H1 (cell line): ENCODE measurements at regions not wholly inside any gene's neighbourhood (a gene's known extent, or its start where the extent isn't known, plus 50 kb on each side); places are given as distances from the start of the nearest gene placed in this dataset.

Experiments used
- CTCF ChIA-PET: fragments of 300-600 bp; sonication (Branson Sonifier 250); formaldehyde crosslinking; loops from one replicate; lab custom pipeline; 2021; ENCODE audit not compliant: partially characterized antibody; lab: Charles Lee
- POLR2A ChIA-PET: fragments of 300-600 bp; sonication (Branson Sonifier 250); formaldehyde crosslinking; loops from one replicate; lab custom pipeline; 2021; ENCODE audit warnings: inconsistent platforms; ENCODE audit not compliant: partially characterized antibody; lab: Charles Lee
- DNase-seq, 2 experiments: peaks; one replicate each; pipeline versions ENCODE4 v3.0.0 to v3.0.0-alpha.2; 2010 to 2022; ENCODE audit warnings: low spot score in 2 of 2, low read depth in 1 of 2, mixed read lengths in 1 of 2
- FAIRE-seq: peaks from 2 replicates; lab custom pipeline; 2011; peaks lifted over from hg19 to GRCh38; lab: Jason Lieb, UNC
- H2AFZ ChIP-seq: 2 replicates; pipeline ENCODE4 v1.8.1; 2012; ENCODE audit warnings: low read length, inconsistent platforms
- H2AK5ac ChIP-seq: 2 replicates; pipeline ENCODE4 v1.6.1; 2013; ENCODE audit warnings: low read depth, low read length
- H2BK120ac ChIP-seq: replicated peaks from 2 replicates; pipeline ENCODE3; 2013; ENCODE audit warnings: low read depth, low read length, inconsistent platforms
- H2BK12ac ChIP-seq: 2 replicates; pipeline ENCODE4 v1.6.1; 2013; ENCODE audit warnings: low read depth, low read length
- H2BK15ac ChIP-seq: 2 replicates; pipeline ENCODE4 v1.6.1; 2013; ENCODE audit warnings: low read length
- H2BK20ac ChIP-seq: 2 replicates; pipeline ENCODE4 v1.6.1; 2013; ENCODE audit warnings: low read length
- H2BK5ac ChIP-seq: 2 replicates; pipeline ENCODE4 v1.6.1; 2013; ENCODE audit warnings: low read depth, low read length
- H3K14ac ChIP-seq: 2 replicates; pipeline ENCODE4 v1.6.1; 2013; ENCODE audit warnings: inconsistent platforms; ENCODE audit not compliant: insufficient read length
- H3K18ac ChIP-seq: 2 replicates; pipeline ENCODE4 v1.6.1; 2013; ENCODE audit warnings: low read length; ENCODE audit errors: extremely low read depth
- H3K23ac ChIP-seq: 2 replicates; pipeline ENCODE4 v1.6.1; 2013; ENCODE audit warnings: inconsistent platforms; ENCODE audit not compliant: insufficient read length
- H3K23me2 ChIP-seq: 2 replicates; pipeline ENCODE4 v1.6.1; 2013; ENCODE audit warnings: low read depth, low read length
- H3K27ac ChIP-seq: 2 replicates; pipeline ENCODE4 v1.6.1; 2011; ENCODE audit warnings: low read depth, low read length, inconsistent platforms
- H3K27me3 ChIP-seq, 4 experiments: replicated peaks in 1 of 4; 1 replicate in 1 of 4; 2 replicates in 3 of 4; pipeline versions ENCODE4 v1.6.1 to v1.8.1; 2011 to 2013; ENCODE audit warnings: low read length in 3 of 4, mild to moderate bottlenecking in 3 of 4, inconsistent platforms in 2 of 4, mixed read lengths in 2 of 4, moderate library complexity in 1 of 4; ENCODE audit not compliant: control insufficient read depth in 3 of 4, insufficient read depth in 3 of 4; ENCODE audit errors: extremely low read depth in 1 of 4
- H3K36me3 ChIP-seq, 4 experiments: 2 replicates each; pipeline versions ENCODE4 v1.6.1 to v1.8.1; 2011 to 2013; ENCODE audit warnings: mild to moderate bottlenecking in 4 of 4, low read length in 3 of 4, moderate library complexity in 2 of 4, control low read depth in 1 of 4, inconsistent platforms in 1 of 4; ENCODE audit not compliant: insufficient read depth in 4 of 4, control insufficient read depth in 2 of 4
- H3K4ac ChIP-seq: replicated peaks from 2 replicates; pipeline ENCODE3; 2013; ENCODE audit warnings: low read length, low read depth, mixed read lengths, inconsistent platforms; ENCODE audit not compliant: insufficient read length
- H3K4me1 ChIP-seq, 4 experiments: replicated peaks in 1 of 4; 1 replicate in 1 of 4; 2 replicates in 3 of 4; pipeline versions ENCODE4 v1.6.1 to v1.8.1; 2011 to 2013; ENCODE audit warnings: low read length in 3 of 4, inconsistent platforms in 2 of 4, mixed read lengths in 1 of 4; ENCODE audit not compliant: insufficient read depth in 4 of 4, control insufficient read depth in 3 of 4
- H3K4me2 ChIP-seq, 2 experiments: 2 replicates each; pipeline versions ENCODE4 v1.6.1 to v1.8.1; 2011 to 2013; ENCODE audit warnings: low read depth in 2 of 2, low read length in 2 of 2, control low read depth in 1 of 2, inconsistent platforms in 1 of 2, mild to moderate bottlenecking in 1 of 2; ENCODE audit not compliant: insufficient read depth in 1 of 2
- H3K4me3 ChIP-seq, 4 experiments: fragments of 200-600, 300-600 bp in 1 of 4; sonication (generic), shearing (Covaris generic), sonication (Bioruptor Twin) in 1 of 4; 2 replicates each; pipeline versions ENCODE4 v1.5.1 to v1.8.1; 2011 to 2016; ENCODE audit warnings: low read length in 4 of 4, low read depth in 3 of 4, control low read depth in 2 of 4, inconsistent platforms in 2 of 4, mild to moderate bottlenecking in 2 of 4, mixed read lengths in 1 of 4, moderate library complexity in 1 of 4; ENCODE audit not compliant: insufficient read depth in 2 of 4; ENCODE audit errors: extremely low read depth in 1 of 4
- H3K56ac ChIP-seq: replicated peaks from 2 replicates; pipeline ENCODE3; 2013; ENCODE audit warnings: low read depth, mild to moderate bottlenecking, mixed read lengths, low read length, inconsistent platforms; ENCODE audit not compliant: insufficient read length
- H3K79me1 ChIP-seq: 2 replicates; pipeline ENCODE4 v1.6.1; 2013; ENCODE audit warnings: low read depth, low read length, control low read depth
- H3K79me2 ChIP-seq, 2 experiments: 2 replicates each; pipeline versions ENCODE4 v1.6.1 to v1.8.1; 2012 to 2013; ENCODE audit warnings: low read length in 2 of 2, mild to moderate bottlenecking in 2 of 2, inconsistent platforms in 1 of 2; ENCODE audit not compliant: insufficient read depth in 2 of 2, control insufficient read depth in 1 of 2
- H3K9ac ChIP-seq, 4 experiments: replicated peaks in 1 of 4; 1 replicate in 1 of 4; 2 replicates in 3 of 4; pipeline versions ENCODE4 v1.6.1 to v1.8.1; 2011 to 2013; ENCODE audit warnings: low read depth in 3 of 4, low read length in 3 of 4, control low read depth in 2 of 4, mild to moderate bottlenecking in 2 of 4, moderate library complexity in 2 of 4, inconsistent platforms in 1 of 4; ENCODE audit errors: extremely low read depth in 1 of 4
- H3K9me3 ChIP-seq, 2 experiments: 2 replicates each; pipeline versions ENCODE4 v1.6.1 to v1.8.1; 2012 to 2013; ENCODE audit warnings: mild to moderate bottlenecking in 2 of 2, moderate library complexity in 2 of 2, control low read depth in 1 of 2, inconsistent platforms in 1 of 2, low read depth in 1 of 2, low read length in 1 of 2, mixed read lengths in 1 of 2; ENCODE audit not compliant: insufficient read depth in 2 of 2
- H4K20me1 ChIP-seq, 2 experiments: replicated peaks in 1 of 2; 2 replicates each; pipeline versions ENCODE3 to v1.8.1; 2011 to 2013; ENCODE audit warnings: inconsistent platforms in 2 of 2, low read length in 2 of 2, mild to moderate bottlenecking in 1 of 2; ENCODE audit not compliant: insufficient read depth in 2 of 2, control insufficient read depth in 1 of 2
- H4K5ac ChIP-seq: 2 replicates; pipeline ENCODE4 v1.6.1; 2013; ENCODE audit warnings: low read length, low read depth, mixed read lengths, inconsistent platforms; ENCODE audit not compliant: insufficient read length
- H4K8ac ChIP-seq: 2 replicates; pipeline ENCODE4 v1.8.0; 2013; ENCODE audit warnings: mild to moderate bottlenecking, moderate library complexity, low read length, inconsistent platforms; ENCODE audit not compliant: insufficient read depth; ENCODE audit errors: extremely low read depth
- H4K91ac ChIP-seq: replicated peaks from 2 replicates; pipeline ENCODE3; 2013; ENCODE audit warnings: low read length, mixed read lengths, inconsistent platforms; ENCODE audit not compliant: insufficient read length
- CBX5 ChIP-seq: fragments of 300-800, 300-1000 bp; sonication (generic); IDR thresholded peaks from 2 replicates; pipeline ENCODE4 v1.7.1; 2016; ENCODE audit warnings: antibody characterized with exemption, low read length, low read depth
- CHD2 ChIP-seq: IDR thresholded peaks from 2 replicates; pipeline ENCODE4 v1.6.1; 2012; ENCODE audit warnings: low read length, improper control_type of control experiment
- CREB1 ChIP-seq: IDR thresholded peaks from 2 replicates; pipeline ENCODE4 v1.6.1; 2012; ENCODE audit warnings: inconsistent platforms
- HDAC2 ChIP-seq, 2 experiments: fragments of 300-600 bp in 1 of 2; sonication (generic) in 1 of 2; IDR thresholded peaks; 2 replicates each; pipeline ENCODE4 v1.6.1; 2011 to 2012; ENCODE audit warnings: low read depth in 2 of 2, low read length in 2 of 2, mild to moderate bottlenecking in 2 of 2, moderate library complexity in 2 of 2, borderline replicate concordance in 1 of 2, inconsistent platforms in 1 of 2
- JUND ChIP-seq: IDR thresholded peaks from 2 replicates; pipeline ENCODE4 v1.6.1; 2011; ENCODE audit warnings: mild to moderate bottlenecking, improper control_type of control experiment, low read length
- NANOG ChIP-seq: IDR thresholded peaks from 2 replicates; pipeline ENCODE4 v1.6.1; 2011; ENCODE audit warnings: low read length, low read depth, mild to moderate bottlenecking, inconsistent platforms; ENCODE audit not compliant: insufficient read depth, poor library complexity, severe bottlenecking
- RFX5 ChIP-seq: IDR thresholded peaks from 2 replicates; pipeline ENCODE4 v1.6.1; 2011; ENCODE audit warnings: low read depth, low read length, improper control_type of control experiment, borderline replicate concordance
- SP1 ChIP-seq: IDR thresholded peaks from 2 replicates; pipeline ENCODE4 v1.6.1; 2011; ENCODE audit warnings: low read depth, low read length
- SP2 ChIP-seq: IDR thresholded peaks from 2 replicates; pipeline ENCODE4 v1.6.1; 2012; ENCODE audit warnings: mild to moderate bottlenecking, low read length, inconsistent platforms
- TAF1 ChIP-seq: IDR thresholded peaks from 2 replicates; pipeline ENCODE4 v1.6.1; 2011; ENCODE audit warnings: mild to moderate bottlenecking, low read depth, low read length
- TEAD4 ChIP-seq: IDR thresholded peaks from 2 replicates; pipeline ENCODE4 v1.6.1; 2012; ENCODE audit warnings: low read depth, low read length, inconsistent platforms, mixed read lengths
- WGBS, 2 experiments: shearing (Covaris generic) in 1 of 2; methylation state at CpG; one replicate each; pipeline versions ENCODE4 v1.1.6 to v1.1.7; 2013 to 2015; ENCODE audit warnings: low lambda C conversion rate in 2 of 2, mixed read lengths in 2 of 2, inconsistent platforms in 1 of 2, low coverage in 1 of 2, missing lambda C conversion rate in 1 of 2; ENCODE audit not compliant: insufficient replicate concordance in 2 of 2, insufficient coverage in 1 of 2, insufficient read length in 1 of 2; ENCODE audit errors: extremely low coverage in 1 of 2, missing lambda C conversion rate in 1 of 2; 5-methylcytosine and 5-hydroxymethylcytosine counted together
- TF ChIP-seq, protein P1 (sequence below): IDR thresholded peaks from 2 replicates; pipeline ENCODE4 v1.6.1; 2011; ENCODE audit warnings: low read length, improper control_type of control experiment

DNA sequence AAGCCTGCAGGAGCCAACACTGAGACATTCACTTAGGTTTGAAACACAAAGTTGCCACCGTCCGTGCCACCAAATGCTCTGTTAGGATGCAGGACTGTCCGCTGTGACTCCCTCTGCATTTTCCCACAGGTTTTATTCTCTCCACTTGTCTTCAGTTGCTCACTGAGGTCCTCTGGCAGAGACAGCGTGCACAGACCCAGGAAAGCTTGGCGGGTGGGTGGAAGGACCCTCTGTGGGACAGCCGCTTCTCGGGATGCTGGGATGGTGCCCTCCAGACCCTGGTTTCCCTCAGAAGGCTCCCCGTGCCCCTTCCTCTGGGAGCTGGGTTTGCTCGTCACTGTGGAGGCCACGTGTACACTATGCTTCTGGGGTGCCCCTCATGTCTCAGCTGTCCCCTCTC is 733.6 kb downstream of the GALR1 start:
- Histone ChIP-seq H4K91ac (no peak overlapping the region), H3K4me3 (no peak overlapping the region), H4K8ac (no peak overlapping the region), H4K5ac (no peak overlapping the region), H3K27ac (no peak overlapping the region), H3K79me2 (no peaks in the 10 kb centered on the region), H3K14ac (no peak overlapping the region), H2BK12ac (no peak overlapping the region), H3K56ac (no peak overlapping the region), H3K79me1 (no peaks in the 10 kb centered on the region), H3K23me2 (no peaks in the 10 kb centered on the region), H3K23ac (no peak overlapping the region), H2BK120ac (no peak overlapping the region), H3K36me3 (no peaks in the 10 kb centered on the region), H3K27me3 (no peaks in the 10 kb centered on the region), H3K9me3 (no peaks in the 10 kb centered on the region), H3K4me1 (peaks cover 0 to 3% (median 0%) of the 10 kb centered on the region in 4 experiments; a peak in 2 of 7 replicates), H4K20me1 (no peaks in the 10 kb centered on the region), H3K9ac (no peak overlapping the region), H2AFZ (0 out of 2 replicates have a peak overlapping the region, but pooled peaks have one; percentile 20), H2BK5ac (no peak overlapping the region), H2BK20ac (no peak overlapping the region), H3K4me2 (no peak overlapping the region), H3K18ac (no peak overlapping the region; the same call in 1 of the 2 replicates), H3K4ac (no peak overlapping the region), H2BK15ac (no peak overlapping the region), H2AK5ac (no peak overlapping the region)
- WGBS, 2 experiments = 96% methylated on average over 10 of the region's 10 CpGs; no CpG with 5 or more reads in 1 of the 2 experiments
- CTCF ChIA-PET = interaction anchor here (0.6 to 1.2 kb wide), 2 partner anchors 11 to 24 kb away, joined by 3 to 5 read pairs; no protein-coding TSS in a partner anchor
- POLR2A ChIA-PET = interaction anchor here (1.2 kb wide), 1 partner anchor 22 kb away, joined by 3 read pairs; no protein-coding TSS in a partner anchor
- TF ChIP-seq TAF1 (no peak), SP1 (no peak), CREB1 (no peak), TEAD4 (no peak), SP2 (no peak), JUND (no peak), RFX5 (no peak), HDAC2 (IDR thresholded peaks at IDR 0.05; ENCODE audit: borderline replicate concordance in 1 of 2, low read depth in 2 of 2, low read length in 2 of 2) (no peak), NANOG (no peak), CBX5 (no peak), CHD2 (no peak)
- TF ChIP-seq, protein P1, sequence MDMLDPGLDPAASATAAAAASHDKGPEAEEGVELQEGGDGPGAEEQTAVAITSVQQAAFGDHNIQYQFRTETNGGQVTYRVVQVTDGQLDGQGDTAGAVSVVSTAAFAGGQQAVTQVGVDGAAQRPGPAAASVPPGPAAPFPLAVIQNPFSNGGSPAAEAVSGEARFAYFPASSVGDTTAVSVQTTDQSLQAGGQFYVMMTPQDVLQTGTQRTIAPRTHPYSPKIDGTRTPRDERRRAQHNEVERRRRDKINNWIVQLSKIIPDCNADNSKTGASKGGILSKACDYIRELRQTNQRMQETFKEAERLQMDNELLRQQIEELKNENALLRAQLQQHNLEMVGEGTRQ = no peak
- DNase-seq (no peak), FAIRE-seq (no peak)
